Esophagus muscularis mucosa (tissue), 4 donors: ENCODE measurements at regions not wholly inside any gene's neighbourhood (a gene's known extent, or its start where the extent isn't known, plus 50 kb on each side); places are given as distances from the start of the nearest gene placed in this dataset.

Experiments used
- EP300 ChIP-seq: sonication (generic); formaldehyde crosslinking; IDR thresholded peaks from one replicate; pipeline ENCODE4 v1.6.1; 2017; ENCODE audit warnings: antibody characterized with exemption
- POLR2A ChIP-seq: fragments of 450-650 bp; IDR thresholded peaks from one replicate; pipeline ENCODE4 v1.6.1; 2017; ENCODE audit warnings: antibody characterized with exemption, moderate library complexity, mild to moderate bottlenecking, low read depth
- POLR2AphosphoS5 ChIP-seq, 2 donors: sonication (generic); formaldehyde crosslinking; IDR thresholded peaks; one replicate each; pipeline ENCODE4 v1.6.1; 2017; ENCODE audit warnings: antibody characterized with exemption in 2 of 2
- TF ChIP-seq, protein P1 (sequence below), 3 experiments: fragments of 200-600 bp in 2 of 3; fragments of 450-650 bp in 1 of 3; sonication (generic) in 2 of 3; IDR thresholded peaks; one replicate each; pipeline ENCODE4 v1.5.1; 2017 to 2019; ENCODE audit warnings: antibody characterized with exemption in 3 of 3, mild to moderate bottlenecking in 2 of 3, moderate library complexity in 1 of 3

GRCh38 chr6:105739764-105740163 is 336.9 kb upstream of the PREP start:
- TF ChIP-seq, protein P1, sequence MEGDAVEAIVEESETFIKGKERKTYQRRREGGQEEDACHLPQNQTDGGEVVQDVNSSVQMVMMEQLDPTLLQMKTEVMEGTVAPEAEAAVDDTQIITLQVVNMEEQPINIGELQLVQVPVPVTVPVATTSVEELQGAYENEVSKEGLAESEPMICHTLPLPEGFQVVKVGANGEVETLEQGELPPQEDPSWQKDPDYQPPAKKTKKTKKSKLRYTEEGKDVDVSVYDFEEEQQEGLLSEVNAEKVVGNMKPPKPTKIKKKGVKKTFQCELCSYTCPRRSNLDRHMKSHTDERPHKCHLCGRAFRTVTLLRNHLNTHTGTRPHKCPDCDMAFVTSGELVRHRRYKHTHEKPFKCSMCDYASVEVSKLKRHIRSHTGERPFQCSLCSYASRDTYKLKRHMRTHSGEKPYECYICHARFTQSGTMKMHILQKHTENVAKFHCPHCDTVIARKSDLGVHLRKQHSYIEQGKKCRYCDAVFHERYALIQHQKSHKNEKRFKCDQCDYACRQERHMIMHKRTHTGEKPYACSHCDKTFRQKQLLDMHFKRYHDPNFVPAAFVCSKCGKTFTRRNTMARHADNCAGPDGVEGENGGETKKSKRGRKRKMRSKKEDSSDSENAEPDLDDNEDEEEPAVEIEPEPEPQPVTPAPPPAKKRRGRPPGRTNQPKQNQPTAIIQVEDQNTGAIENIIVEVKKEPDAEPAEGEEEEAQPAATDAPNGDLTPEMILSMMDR (IDR thresholded peaks at IDR 0.05) = no peak
- TF ChIP-seq POLR2AphosphoS5 (IDR thresholded peaks at IDR 0.05) (no peak), POLR2A (no peak), EP300 (no peak)
